ENCODE measurements at regions not wholly inside any gene's neighbourhood (a gene's known extent, or its start where the extent isn't known, plus 50 kb on each side); places are given as distances from the start of the nearest gene placed in this dataset.

- TF ChIP-seq CTCF (conservative IDR thresholded peaks at IDR 0.05; ENCODE audit: low read length) (no peak), EZH2phosphoT487 (IDR thresholded peaks at IDR 0.05; ENCODE audit: borderline replicate concordance, low read depth, low read length) (no peak)
These were observed 101.3 kb upstream of the IGFBP3 start for GRCh38 chr7:46022397-46022796.
